Endothelial cell of umbilical vein (primary cell): ENCODE measurements at regions not wholly inside any gene's neighbourhood (a gene's known extent, or its start where the extent isn't known, plus 50 kb on each side); places are given as distances from the start of the nearest gene placed in this dataset.

Source experiments
- EZH2 ChIP-seq: IDR thresholded peaks from 2 replicates; pipeline ENCODE4 v1.6.1; 2012; ENCODE audit warnings: borderline replicate concordance, low read depth, mild to moderate bottlenecking, moderate library complexity, low read length, inconsistent platforms; ENCODE audit not compliant: severe bottlenecking
- FOS ChIP-seq: IDR thresholded peaks from 2 replicates; pipeline ENCODE4 v1.6.1; 2011; ENCODE audit warnings: mild to moderate bottlenecking, low read length, moderate library complexity, borderline replicate concordance; ENCODE audit not compliant: insufficient read depth
- GATA2 ChIP-seq: IDR thresholded peaks from 2 replicates; pipeline ENCODE4 v1.7.0; 2011; ENCODE audit warnings: low read depth, mild to moderate bottlenecking, moderate library complexity, mixed read lengths, low read length; ENCODE audit not compliant: insufficient read length, insufficient read depth
- MAX ChIP-seq: IDR thresholded peaks from 2 replicates; pipeline ENCODE4 v1.6.1; 2011; ENCODE audit not compliant: insufficient read depth, insufficient read length
- MYC ChIP-seq: IDR thresholded peaks from one replicate; pipeline ENCODE4 v1.6.1; 2011; ENCODE audit warnings: mild to moderate bottlenecking, low read depth, low read length
- POLR2A ChIP-seq: IDR thresholded peaks from 2 replicates; pipeline ENCODE4 v1.6.1; 2012; ENCODE audit warnings: low read depth, mild to moderate bottlenecking, control low read depth, low read length
- POLR2AphosphoS5 ChIP-seq: IDR thresholded peaks from 2 replicates; pipeline ENCODE4 v1.6.1; 2012; ENCODE audit warnings: low read depth, mild to moderate bottlenecking, control low read depth, low read length, moderate library complexity; ENCODE audit not compliant: insufficient read depth
- TF ChIP-seq, protein P1 (sequence below), 2 donors: IDR thresholded peaks; 1 replicate in 1 of 2; 2 replicates in 1 of 2; pipeline ENCODE4 v1.5.1; 2011; ENCODE audit warnings: low read length in 2 of 2, mild to moderate bottlenecking in 2 of 2, moderate library complexity in 2 of 2, control low read depth in 1 of 2, inconsistent platforms in 1 of 2, low read depth in 1 of 2; ENCODE audit not compliant: insufficient read depth in 1 of 2; ENCODE audit errors: extremely low read depth in 1 of 2

DNA sequence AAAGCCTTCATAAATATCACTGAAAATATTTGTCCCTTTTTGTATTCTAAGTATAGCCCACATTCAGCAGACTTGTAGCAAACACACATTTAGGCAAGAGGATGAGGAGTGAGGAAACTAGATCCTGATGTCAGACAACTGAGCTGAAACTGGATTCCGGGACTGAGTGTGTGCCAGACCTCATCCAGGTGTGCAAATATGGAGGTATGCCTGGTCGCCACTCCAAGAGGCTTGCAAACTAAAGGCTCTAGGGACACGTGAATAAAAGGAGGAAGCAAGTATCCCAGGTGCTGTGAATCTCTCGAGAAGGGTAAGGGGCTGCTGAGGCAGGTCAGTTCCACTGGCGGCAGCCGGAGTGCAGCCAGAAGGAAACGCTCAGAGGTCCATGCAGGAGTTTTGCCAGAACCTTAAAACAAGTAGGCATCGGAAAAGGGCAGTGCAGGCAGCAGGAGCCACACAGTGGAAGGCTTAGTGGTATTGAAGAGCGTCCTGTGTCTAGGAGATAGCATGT is 77.4 kb upstream of the ALDH1B1 start:
- TF ChIP-seq, protein P1, sequence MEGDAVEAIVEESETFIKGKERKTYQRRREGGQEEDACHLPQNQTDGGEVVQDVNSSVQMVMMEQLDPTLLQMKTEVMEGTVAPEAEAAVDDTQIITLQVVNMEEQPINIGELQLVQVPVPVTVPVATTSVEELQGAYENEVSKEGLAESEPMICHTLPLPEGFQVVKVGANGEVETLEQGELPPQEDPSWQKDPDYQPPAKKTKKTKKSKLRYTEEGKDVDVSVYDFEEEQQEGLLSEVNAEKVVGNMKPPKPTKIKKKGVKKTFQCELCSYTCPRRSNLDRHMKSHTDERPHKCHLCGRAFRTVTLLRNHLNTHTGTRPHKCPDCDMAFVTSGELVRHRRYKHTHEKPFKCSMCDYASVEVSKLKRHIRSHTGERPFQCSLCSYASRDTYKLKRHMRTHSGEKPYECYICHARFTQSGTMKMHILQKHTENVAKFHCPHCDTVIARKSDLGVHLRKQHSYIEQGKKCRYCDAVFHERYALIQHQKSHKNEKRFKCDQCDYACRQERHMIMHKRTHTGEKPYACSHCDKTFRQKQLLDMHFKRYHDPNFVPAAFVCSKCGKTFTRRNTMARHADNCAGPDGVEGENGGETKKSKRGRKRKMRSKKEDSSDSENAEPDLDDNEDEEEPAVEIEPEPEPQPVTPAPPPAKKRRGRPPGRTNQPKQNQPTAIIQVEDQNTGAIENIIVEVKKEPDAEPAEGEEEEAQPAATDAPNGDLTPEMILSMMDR (IDR thresholded peaks at IDR 0.05; ENCODE audit: extremely low read depth in 1 of 2, insufficient read depth in 1 of 2, low read depth in 1 of 2, low read length in 2 of 2), result no peak
- TF ChIP-seq POLR2A, result no peak
- TF ChIP-seq POLR2AphosphoS5, result no peak
- no peak for TF ChIP-seq FOS
- no peak for TF ChIP-seq EZH2
- TF ChIP-seq GATA2, result no peak
- TF ChIP-seq MAX, result no peak
- TF ChIP-seq MYC, result no peak
